Epithelial cell of proximal tubule (primary cell): ENCODE measurements at regions not wholly inside any gene's neighbourhood (a gene's known extent, or its start where the extent isn't known, plus 50 kb on each side); places are given as distances from the start of the nearest gene placed in this dataset.

Source experiments
- DNase-seq: peaks from one replicate; pipeline ENCODE4 v3.0.0-alpha.2; 2011; ENCODE audit warnings: low read depth
- H3K4me3 ChIP-seq: 2 replicates; pipeline ENCODE4 v1.5.1; 2011; ENCODE audit warnings: low read depth, mild to moderate bottlenecking, low read length
- CTCF ChIP-seq: conservative IDR thresholded peaks from 2 replicates; pipeline ENCODE4 v1.5.1; 2012; ENCODE audit warnings: low read depth, mild to moderate bottlenecking, low read length

- peak; percentile 83 for DNase-seq
- TF ChIP-seq CTCF = no peak
These were observed 390.8 kb downstream of the GJA1 start for GRCh38 chr6:121826156-121826810.

GRCh38 chr6:121828146-121828886 is 392.9 kb downstream of the GJA1 start:
- no peak for DNase-seq
- no peak overlapping the region for H3K4me3 ChIP-seq
- TF ChIP-seq CTCF = no peak

More at GRCh38 chr6:121826156-121826810, 390.8 kb downstream of the GJA1 start:
- H3K4me3 ChIP-seq = no peak overlapping the region

- no peak for DNase-seq
- TF ChIP-seq CTCF = no peak
- no peak overlapping the region for H3K4me3 ChIP-seq
These were observed 395.3 kb downstream of the GJA1 start for GRCh38 chr6:121830736-121831135.

- TF ChIP-seq CTCF = no peak
- no peak for DNase-seq
These were observed 400.2 kb downstream of the GJA1 start for GRCh38 chr6:121835662-121836061.

GRCh38 chr6:121837545-121838229 is 402.2 kb downstream of the GJA1 start:
- no peak overlapping the region for H3K4me3 ChIP-seq
- no peak for DNase-seq
- no peak for TF ChIP-seq CTCF

More at GRCh38 chr6:121835662-121836061, 400.2 kb downstream of the GJA1 start:
- H3K4me3 ChIP-seq = no peak overlapping the region

- no peak for TF ChIP-seq CTCF
- no peak overlapping the region for H3K4me3 ChIP-seq
- DNase-seq = no peak
These were observed 403.4 kb downstream of the GJA1 start for GRCh38 chr6:121838842-121839241.
